ENCODE measurements at regions not wholly inside any gene's neighbourhood (a gene's known extent, or its start where the extent isn't known, plus 50 kb on each side); places are given as distances from the start of the nearest gene placed in this dataset.

DNA sequence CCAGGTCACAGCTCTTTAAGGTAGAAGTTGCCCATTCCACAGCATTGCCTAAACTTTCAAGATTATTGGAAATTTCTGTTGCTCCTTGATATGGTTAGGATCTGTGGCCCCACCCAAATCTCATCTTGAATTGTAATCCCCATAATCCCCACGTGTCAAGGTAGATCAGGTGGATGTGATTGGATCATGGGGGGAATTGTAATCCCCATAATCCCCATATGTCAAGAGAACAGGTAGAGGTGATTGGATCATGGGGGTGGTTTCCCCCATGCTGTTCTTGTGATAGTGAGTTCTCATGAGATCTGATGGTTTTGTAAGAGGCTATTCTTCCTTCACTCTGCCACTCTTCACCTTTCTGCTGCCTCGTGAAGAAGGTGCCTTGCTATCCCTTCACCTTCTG lies 327.4 kb upstream of the MAP3K7 start:
- Mint-ChIP-seq H3K27me3 (peaks cover 10% of the 10 kb centered on the region), H3K9me3 (peaks cover 3% of the 10 kb centered on the region), H3K4me1 (no peaks in the 10 kb centered on the region), H3K27ac (no peak overlapping the region), H3K36me3 (ENCODE audit: low read depth) (no peaks in the 10 kb centered on the region), H3K4me3 (no peak overlapping the region)
- no peak for DNase-seq
- ChIA-PET POLR2A (no interaction called here), CTCF (no interaction called here)

DNA sequence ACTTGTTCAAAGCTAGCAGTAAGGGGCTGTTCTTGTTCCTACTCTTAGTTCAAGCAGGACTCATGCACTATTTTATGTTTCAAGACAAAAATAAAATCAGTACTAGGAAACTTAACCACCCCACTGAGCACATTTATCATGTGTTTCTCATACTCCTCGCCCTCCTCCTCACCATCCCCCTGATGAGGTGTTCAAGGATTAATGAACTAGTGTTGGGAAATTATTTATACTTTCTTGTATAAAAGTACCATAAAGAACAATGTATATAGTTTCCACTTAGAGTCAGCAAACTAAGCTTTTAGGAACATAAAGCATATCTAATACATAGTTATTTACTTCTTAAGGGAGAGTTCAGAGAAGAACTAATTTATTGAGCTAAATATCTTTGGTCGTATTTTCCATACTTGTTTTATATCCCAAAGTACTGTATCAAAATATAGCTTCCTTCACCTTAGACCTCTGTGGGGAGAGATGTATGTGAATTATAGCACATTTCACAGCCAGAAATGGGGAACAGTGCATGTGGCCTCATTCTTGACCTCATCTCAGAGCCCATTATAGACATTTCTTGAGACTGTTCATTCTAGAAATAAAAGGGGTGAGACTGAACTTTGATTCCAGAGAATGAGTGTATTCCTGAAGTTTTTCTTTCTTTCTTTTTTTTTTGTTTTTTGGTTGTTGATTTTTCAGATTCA lies 326.5 kb upstream of the MAP3K7 start:
- no peaks in the 10 kb centered on the region for H3K36me3 Mint-ChIP-seq (ENCODE audit: low read depth)
- H3K27ac Mint-ChIP-seq: no peak overlapping the region
- no peaks in the 10 kb centered on the region for H3K4me1 Mint-ChIP-seq
- DNase-seq: no peak
- H3K9me3 Mint-ChIP-seq: peaks cover 3% of the 10 kb centered on the region
- CTCF ChIA-PET: no interaction called here
- H3K4me3 Mint-ChIP-seq: no peak overlapping the region
- peaks cover 9% of the 10 kb centered on the region for H3K27me3 Mint-ChIP-seq
- POLR2A ChIA-PET: no interaction called here

DNA sequence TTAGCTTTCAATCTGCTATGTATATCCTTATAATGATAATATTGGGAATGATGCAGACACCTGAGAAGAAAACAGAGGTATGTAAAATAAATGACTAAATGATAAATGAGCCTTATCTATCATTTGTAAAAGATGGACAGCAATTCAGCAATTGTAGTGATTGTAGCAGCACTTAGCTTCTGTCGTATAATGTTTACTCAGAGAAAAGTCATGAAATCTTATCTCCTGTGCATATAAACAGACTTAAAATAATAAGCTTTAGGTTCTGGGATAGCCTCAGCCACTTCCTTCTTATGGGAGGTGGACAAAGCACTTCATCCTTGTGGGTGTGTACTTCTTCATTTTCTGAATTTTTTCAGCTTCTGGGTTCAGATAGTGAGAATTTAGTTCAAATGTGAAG lies 324.8 kb upstream of the MAP3K7 start:
- Mint-ChIP-seq H3K27ac (no peak overlapping the region), H3K9me3 (peaks cover 3% of the 10 kb centered on the region), H3K27me3 (peaks cover 5% of the 10 kb centered on the region), H3K4me3 (no peak overlapping the region), H3K36me3 (ENCODE audit: low read depth) (no peaks in the 10 kb centered on the region), H3K4me1 (no peaks in the 10 kb centered on the region)
- DNase-seq: no peak
- ChIA-PET CTCF (no interaction called here), POLR2A (no interaction called here)

DNA sequence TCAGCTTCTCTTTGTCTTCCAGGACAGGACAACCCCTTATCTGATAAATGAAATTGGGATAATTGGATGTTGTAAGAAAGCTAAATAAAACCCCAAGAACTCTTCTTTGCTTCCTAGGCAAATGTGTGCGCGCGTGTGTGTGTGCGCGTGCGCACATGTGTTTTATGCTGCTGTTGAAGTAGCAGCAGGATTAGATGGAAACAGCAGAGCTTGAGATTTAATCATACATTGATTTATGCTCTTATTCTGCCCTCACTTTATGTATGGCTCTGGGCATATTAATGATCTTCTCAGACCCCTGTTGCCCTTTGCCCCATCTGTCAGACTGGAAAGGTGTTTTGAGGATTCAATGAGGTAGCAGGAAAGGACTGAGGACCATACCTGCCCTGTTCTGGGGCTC lies 324.0 kb upstream of the MAP3K7 start:
- CTCF ChIA-PET: no interaction called here
- H3K27ac Mint-ChIP-seq: no peak overlapping the region
- H3K4me1 Mint-ChIP-seq: no peaks in the 10 kb centered on the region
- H3K27me3 Mint-ChIP-seq: peaks cover 5% of the 10 kb centered on the region
- no peak for DNase-seq
- peaks cover 3% of the 10 kb centered on the region for H3K9me3 Mint-ChIP-seq
- no peaks in the 10 kb centered on the region for H3K36me3 Mint-ChIP-seq (ENCODE audit: low read depth)
- no peak overlapping the region for H3K4me3 Mint-ChIP-seq
- POLR2A ChIA-PET: no interaction called here

DNA sequence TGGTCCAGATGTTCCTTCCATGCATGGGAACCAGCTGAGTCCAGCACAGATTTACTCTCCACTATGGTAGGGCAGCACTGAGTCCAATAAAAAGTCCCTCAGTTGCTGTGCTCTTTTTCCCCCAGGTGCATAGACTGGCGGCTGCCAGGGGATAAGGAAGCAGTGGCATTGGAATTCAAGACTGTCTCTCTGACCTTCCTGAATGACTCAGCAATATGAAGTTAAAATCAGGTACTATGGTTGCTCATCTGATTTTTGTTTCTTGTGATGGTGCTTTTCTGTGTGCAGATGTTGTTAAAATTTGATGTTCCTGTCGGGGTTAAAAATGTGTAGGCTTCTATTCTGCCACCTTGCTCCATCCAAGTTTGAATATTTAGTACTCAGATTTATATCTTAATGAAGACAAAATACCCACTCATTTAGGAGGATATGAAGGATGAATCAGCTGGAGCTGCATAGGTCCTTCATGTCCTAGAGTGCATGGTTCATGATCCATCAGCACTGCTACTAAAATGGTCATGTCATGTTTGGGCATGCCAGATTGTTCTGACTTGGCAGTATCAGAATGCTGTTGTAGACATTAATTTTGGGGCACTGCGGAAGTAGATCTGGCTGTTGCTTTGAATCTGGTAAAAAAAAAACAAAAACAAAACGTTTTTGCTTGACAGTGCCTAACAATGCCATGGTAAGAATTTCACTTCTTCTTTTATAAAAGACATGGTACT lies 321.2 kb upstream of the MAP3K7 start:
- peaks cover 5% of the 10 kb centered on the region for H3K27me3 Mint-ChIP-seq
- ChIA-PET POLR2A (no interaction called here), CTCF (interaction anchor here (0.7 kb wide), 1 partner anchor 1352 kb away, joined by 4 read pairs; no protein-coding TSS in a partner anchor)
- no peak overlapping the region for H3K27ac Mint-ChIP-seq
- no peaks in the 10 kb centered on the region for H3K4me1 Mint-ChIP-seq
- H3K9me3 Mint-ChIP-seq: no peaks in the 10 kb centered on the region
- no peak overlapping the region for H3K4me3 Mint-ChIP-seq
- no peak for DNase-seq
- no peaks in the 10 kb centered on the region for H3K36me3 Mint-ChIP-seq (ENCODE audit: low read depth)

DNA sequence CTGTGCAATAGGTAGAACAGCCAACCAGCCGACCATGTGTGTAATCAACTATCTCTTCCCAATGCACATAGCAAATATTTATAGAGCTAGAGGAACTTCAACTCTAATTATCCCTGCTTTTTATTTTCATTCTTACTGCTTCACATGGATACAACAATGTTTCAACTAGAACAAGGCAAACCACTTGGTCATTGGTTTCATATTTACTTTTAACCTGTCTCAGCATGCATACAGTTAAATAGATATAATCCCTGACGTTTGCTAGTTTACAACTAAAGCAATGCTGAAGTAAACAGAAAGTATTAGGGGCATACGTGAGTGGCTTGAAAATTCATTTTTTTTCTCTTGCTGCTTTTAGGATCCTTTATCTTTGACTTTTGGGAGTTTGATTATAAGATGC lies 318.5 kb upstream of the MAP3K7 start:
- no peaks in the 10 kb centered on the region for H3K9me3 Mint-ChIP-seq
- H3K4me1 Mint-ChIP-seq: no peaks in the 10 kb centered on the region
- no peaks in the 10 kb centered on the region for H3K36me3 Mint-ChIP-seq (ENCODE audit: low read depth)
- no peak overlapping the region for H3K27ac Mint-ChIP-seq
- no peak for DNase-seq
- no peak overlapping the region for H3K4me3 Mint-ChIP-seq
- POLR2A ChIA-PET: no interaction called here
- CTCF ChIA-PET: no interaction called here
- H3K27me3 Mint-ChIP-seq: peaks cover 5% of the 10 kb centered on the region

DNA sequence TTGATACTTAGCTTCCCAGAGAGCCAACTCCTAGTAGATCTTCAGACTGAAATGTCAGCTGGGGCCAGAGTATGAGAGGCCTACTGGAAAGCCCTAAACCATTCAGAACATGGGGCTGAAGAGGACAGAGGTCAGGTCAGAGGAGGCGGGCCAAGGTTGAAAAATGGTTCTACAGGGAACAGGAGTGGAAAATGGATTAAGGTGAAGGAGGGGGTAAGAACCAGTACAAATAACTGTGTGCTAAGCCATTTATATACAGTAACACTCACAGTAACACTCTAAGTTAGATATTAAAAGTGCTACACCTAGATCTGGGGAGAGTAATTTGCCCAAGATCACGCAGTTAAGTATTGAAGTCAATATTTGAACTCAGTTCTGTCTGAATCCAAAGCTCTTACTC lies 313.2 kb upstream of the MAP3K7 start:
- CTCF ChIA-PET: no interaction called here
- H3K4me3 Mint-ChIP-seq: no peak overlapping the region
- no peak for DNase-seq

DNA sequence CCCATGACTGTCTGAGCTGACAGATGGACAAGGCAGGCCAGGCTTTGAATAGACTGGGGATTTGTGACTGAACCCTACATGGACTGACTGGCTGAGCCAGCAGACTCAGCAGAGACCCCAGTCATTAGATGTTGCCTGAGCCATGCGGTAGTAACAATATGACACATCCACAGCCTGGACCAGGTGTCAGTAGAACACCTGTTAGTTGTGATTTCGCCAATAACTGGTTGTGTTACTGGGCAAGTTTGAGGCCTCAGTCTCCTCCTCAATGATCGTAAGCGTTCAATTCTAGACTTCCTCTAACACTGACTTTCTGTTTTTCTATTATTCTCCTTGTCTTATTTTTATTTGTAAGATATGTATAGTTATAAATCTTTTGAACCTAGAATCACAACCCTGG lies 311.9 kb upstream of the MAP3K7 start:
- peaks cover 6% of the 10 kb centered on the region for H3K27me3 Mint-ChIP-seq
- POLR2A ChIA-PET: no interaction called here
- no peaks in the 10 kb centered on the region for H3K9me3 Mint-ChIP-seq
- no peak overlapping the region for H3K4me3 Mint-ChIP-seq
- DNase-seq: no peak
- no peak overlapping the region for H3K27ac Mint-ChIP-seq
- CTCF ChIA-PET: no interaction called here
- no peaks in the 10 kb centered on the region for H3K36me3 Mint-ChIP-seq (ENCODE audit: low read depth)
- H3K4me1 Mint-ChIP-seq: no peaks in the 10 kb centered on the region

More for the DNA sequence above, 313.2 kb upstream of the MAP3K7 start:
- POLR2A ChIA-PET: no interaction called here
- H3K9me3 Mint-ChIP-seq: no peaks in the 10 kb centered on the region
- H3K27ac Mint-ChIP-seq: no peak overlapping the region
- H3K27me3 Mint-ChIP-seq: peaks cover 6% of the 10 kb centered on the region
- H3K36me3 Mint-ChIP-seq (ENCODE audit: low read depth): no peaks in the 10 kb centered on the region
- H3K4me1 Mint-ChIP-seq: no peaks in the 10 kb centered on the region

DNA sequence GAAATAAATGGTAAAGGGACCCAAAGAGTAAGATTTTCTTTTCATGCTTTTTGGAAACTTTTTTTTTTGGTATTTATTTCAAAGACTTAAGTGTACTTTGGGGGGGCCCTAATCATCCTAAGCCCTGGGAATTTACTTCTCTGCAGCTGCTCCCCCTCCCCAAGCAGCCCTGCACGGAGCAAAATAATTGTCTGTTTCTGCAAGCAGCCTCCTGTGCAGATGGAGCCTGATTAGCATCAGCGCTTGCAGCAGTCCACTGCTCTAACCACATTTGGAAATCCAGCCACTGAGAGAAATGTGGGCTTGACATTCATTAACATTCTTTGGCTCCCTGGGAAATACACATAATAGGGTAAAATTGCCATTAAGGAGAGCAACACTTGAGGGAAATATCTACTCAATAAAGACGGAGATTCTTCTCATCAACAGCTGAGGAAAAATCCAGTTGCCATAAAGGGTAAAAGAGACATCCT lies 309.2 kb upstream of the MAP3K7 start:
- peaks cover 6% of the 10 kb centered on the region for H3K27me3 Mint-ChIP-seq
- no peaks in the 10 kb centered on the region for H3K36me3 Mint-ChIP-seq (ENCODE audit: low read depth)
- ChIA-PET POLR2A (no interaction called here), CTCF (no interaction called here)
- no peak for DNase-seq
- no peak overlapping the region for H3K27ac Mint-ChIP-seq
- no peak overlapping the region for H3K4me3 Mint-ChIP-seq
- H3K9me3 Mint-ChIP-seq: no peaks in the 10 kb centered on the region
- H3K4me1 Mint-ChIP-seq: no peaks in the 10 kb centered on the region

DNA sequence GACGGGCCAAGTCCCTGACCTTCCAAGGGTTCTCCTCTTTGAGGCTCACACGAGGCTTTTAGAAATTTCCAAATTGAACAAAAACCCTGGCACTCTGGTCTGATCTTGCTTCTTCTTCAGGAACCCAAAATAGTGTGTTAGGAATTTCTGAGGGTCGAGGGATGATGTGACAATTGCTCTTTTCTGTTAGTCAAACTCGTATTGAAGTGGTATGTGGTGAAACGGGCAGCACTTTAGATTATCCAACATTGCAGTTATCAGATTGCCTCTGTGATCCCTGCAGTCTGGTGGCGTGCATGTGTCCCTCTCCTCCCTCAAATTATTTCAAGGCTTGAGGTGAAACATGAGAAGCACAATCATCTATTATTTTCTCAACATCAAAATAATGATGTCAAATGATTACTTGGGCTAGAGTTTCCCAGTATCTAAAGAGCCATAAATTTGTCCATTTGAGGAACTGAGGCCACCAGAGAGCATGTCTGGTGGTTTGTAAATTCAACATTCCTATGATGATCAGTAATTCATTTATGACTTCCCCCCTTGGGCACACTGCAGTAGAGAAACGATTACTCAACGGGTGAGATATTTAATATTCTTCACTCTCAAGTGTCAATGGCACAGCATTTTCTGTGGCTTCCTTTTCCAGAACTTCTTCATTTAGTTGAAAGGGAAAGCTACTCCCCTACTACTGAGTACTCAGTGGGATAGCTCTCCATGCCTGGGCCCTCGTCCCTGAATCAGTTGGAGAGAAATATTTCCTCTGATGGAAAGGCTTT lies 308.6 kb upstream of the MAP3K7 start:
- H3K27ac Mint-ChIP-seq: no peak overlapping the region
- no peaks in the 10 kb centered on the region for H3K36me3 Mint-ChIP-seq (ENCODE audit: low read depth)
- ChIA-PET POLR2A (no interaction called here), CTCF (no interaction called here)
- H3K4me3 Mint-ChIP-seq: no peak overlapping the region
- peaks cover 6% of the 10 kb centered on the region for H3K27me3 Mint-ChIP-seq
- no peaks in the 10 kb centered on the region for H3K9me3 Mint-ChIP-seq
- no peak for DNase-seq
- H3K4me1 Mint-ChIP-seq: no peaks in the 10 kb centered on the region

DNA sequence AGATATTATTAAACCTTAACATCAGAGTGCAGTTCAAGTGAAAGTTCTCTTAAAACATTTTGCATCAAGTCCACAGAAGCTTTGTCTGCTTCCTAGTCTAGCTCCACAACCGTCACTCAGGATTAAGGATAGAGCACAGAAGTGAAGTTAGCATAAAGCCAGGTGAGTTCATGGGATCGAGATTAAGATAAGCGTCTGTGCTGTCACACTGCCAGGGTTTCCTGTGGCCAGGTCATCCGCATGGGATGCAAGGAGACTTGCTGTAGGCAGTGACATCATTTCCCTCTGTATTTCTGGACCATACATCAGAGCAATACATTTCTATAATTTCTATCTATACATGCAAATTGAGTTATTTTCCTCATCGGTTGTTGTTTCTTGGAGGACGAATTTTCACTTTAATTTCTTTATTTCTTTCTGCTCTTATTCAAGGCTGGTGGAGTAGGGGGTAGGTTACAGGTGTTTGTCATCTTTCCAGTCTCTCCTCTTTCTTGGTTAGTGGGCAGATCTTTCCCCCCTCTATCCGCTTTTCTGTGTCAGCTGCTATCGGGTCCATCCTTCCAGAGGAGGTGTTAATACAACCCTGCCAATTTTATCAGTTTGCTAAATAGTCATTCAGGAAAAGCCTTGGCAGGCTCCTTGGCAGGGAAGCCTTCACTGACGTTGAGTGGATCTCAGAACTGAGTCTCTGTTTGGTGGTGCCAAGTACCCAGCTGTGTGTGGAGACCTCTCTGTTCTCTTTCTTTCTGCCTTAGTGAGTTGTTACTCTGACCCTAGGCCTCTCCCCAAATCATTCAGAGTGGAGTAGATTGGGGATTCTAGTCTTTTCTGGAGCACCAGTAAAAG lies 307.6 kb upstream of the MAP3K7 start:
- Mint-ChIP-seq H3K36me3 (ENCODE audit: low read depth) (no peaks in the 10 kb centered on the region), H3K27me3 (peaks cover 2% of the 10 kb centered on the region), H3K27ac (no peak overlapping the region), H3K4me3 (no peak overlapping the region), H3K4me1 (no peaks in the 10 kb centered on the region), H3K9me3 (no peaks in the 10 kb centered on the region)
- POLR2A ChIA-PET: no interaction called here
- DNase-seq: no peak
- CTCF ChIA-PET: no interaction called here

DNA sequence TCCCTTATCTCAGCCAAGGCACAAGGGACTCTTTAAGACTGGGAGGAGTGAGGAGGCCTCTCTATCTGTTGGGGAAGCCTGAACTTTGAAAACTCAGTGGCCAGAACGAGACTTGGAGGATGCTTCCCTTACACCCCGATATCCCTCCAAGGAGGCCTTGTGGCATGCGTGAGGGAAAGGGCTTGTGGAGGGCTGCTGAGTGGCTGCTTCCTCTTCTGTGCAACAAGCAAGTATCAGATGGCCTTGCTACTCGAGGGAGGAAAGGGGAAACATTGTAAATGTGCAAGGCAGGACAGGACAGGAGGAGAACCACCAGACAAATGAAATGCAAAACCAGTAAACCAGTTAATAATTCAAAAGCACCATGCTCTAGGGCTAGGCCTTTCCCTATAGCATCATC lies 306.5 kb upstream of the MAP3K7 start:
- Mint-ChIP-seq H3K4me3 (no peak overlapping the region), H3K27ac (no peak overlapping the region), H3K9me3 (no peaks in the 10 kb centered on the region), H3K4me1 (no peaks in the 10 kb centered on the region), H3K36me3 (ENCODE audit: low read depth) (no peaks in the 10 kb centered on the region), H3K27me3 (peaks cover 2% of the 10 kb centered on the region)
- no peak for DNase-seq
- ChIA-PET CTCF (no interaction called here), POLR2A (no interaction called here)

DNA sequence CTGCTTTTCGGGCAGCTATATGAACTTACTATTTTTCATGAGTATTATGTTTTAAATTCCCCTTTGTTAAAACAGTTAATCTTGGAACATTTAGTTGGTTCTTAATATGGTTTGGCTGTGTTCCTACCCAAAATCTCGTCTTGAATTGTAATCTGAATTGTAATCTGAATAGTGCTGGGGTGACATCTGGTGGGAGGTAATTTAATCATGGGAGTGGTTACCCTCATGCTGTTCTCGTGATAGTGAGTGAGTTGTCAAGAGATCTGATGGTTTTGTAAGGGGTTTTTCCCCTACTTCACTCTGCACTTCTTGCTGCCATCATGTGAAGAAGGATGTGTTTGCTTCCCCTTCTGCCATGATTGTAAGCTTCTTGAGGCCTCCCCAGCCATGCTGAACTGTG lies 305.4 kb upstream of the MAP3K7 start:
- Mint-ChIP-seq H3K9me3 (no peaks in the 10 kb centered on the region), H3K4me3 (no peak overlapping the region), H3K27me3 (no peaks in the 10 kb centered on the region), H3K4me1 (no peaks in the 10 kb centered on the region), H3K27ac (no peak overlapping the region), H3K36me3 (ENCODE audit: low read depth) (no peaks in the 10 kb centered on the region)
- CTCF ChIA-PET: no interaction called here
- no peak for DNase-seq
- POLR2A ChIA-PET: no interaction called here
